Kidney (tissue), 13 donors: ENCODE measurements at regions not wholly inside any gene's neighbourhood (a gene's known extent, or its start where the extent isn't known, plus 50 kb on each side); places are given as distances from the start of the nearest gene placed in this dataset.
A peak's percentile ranks its signal among the peaks of the same experiment; 100 is the strongest.

Experiments used
- DNase-seq, 5 donors: peaks; one replicate each; pipeline ENCODE4 v3.0.0-alpha.2; 2013 to 2020
- FAIRE-seq: peaks from 2 replicates; lab custom pipeline; 2012; peaks lifted over from hg19 to GRCh38; lab: Jason Lieb, UNC
- H3K27ac ChIP-seq, 2 donors: one replicate each; pipeline ENCODE4 v1.7.0; 2013; ENCODE audit warnings: low read depth in 2 of 2, low read length in 2 of 2, inconsistent platforms in 1 of 2
- H3K27me3 ChIP-seq: one replicate; pipeline ENCODE4 v1.7.1; 2013; ENCODE audit warnings: low read length, inconsistent platforms; ENCODE audit not compliant: control insufficient read depth, insufficient read depth
- H3K36me3 ChIP-seq, 3 donors: one replicate each; pipeline versions ENCODE4 v1.7.0 to v1.7.1; 2013; ENCODE audit warnings: low read length in 3 of 3, control low read depth in 1 of 3, inconsistent platforms in 1 of 3; ENCODE audit not compliant: insufficient read depth in 3 of 3, control insufficient read depth in 2 of 3
- H3K4me1 ChIP-seq, 3 donors: one replicate each; pipeline versions ENCODE4 v1.7.0 to v1.7.1; 2013; ENCODE audit warnings: low read length in 3 of 3, inconsistent platforms in 1 of 3, low read depth in 1 of 3; ENCODE audit not compliant: control insufficient read depth in 2 of 3, insufficient read depth in 2 of 3
- H3K4me3 ChIP-seq, 3 donors: one replicate each; pipeline versions ENCODE4 v1.7.0 to v1.8.1; 2013; ENCODE audit warnings: low read length in 3 of 3, control low read depth in 1 of 3, inconsistent platforms in 1 of 3
- H3K9ac ChIP-seq, 3 donors: one replicate each; pipeline versions ENCODE4 v1.7.0 to v1.7.1; 2013; ENCODE audit warnings: low read length in 3 of 3, control low read depth in 1 of 3, inconsistent platforms in 1 of 3
- H3K9me3 ChIP-seq, 3 donors: one replicate each; pipeline versions ENCODE4 v1.7.0 to v1.7.1; 2013; ENCODE audit warnings: low read length in 3 of 3, control low read depth in 1 of 3, inconsistent platforms in 1 of 3; ENCODE audit not compliant: control insufficient read depth in 2 of 3, insufficient read depth in 1 of 3
- CTCF ChIP-seq: IDR thresholded peaks from 3 replicates; pipeline ENCODE4 v1.5.1; 2012; ENCODE audit warnings: mild to moderate bottlenecking, moderate library complexity, borderline replicate concordance; ENCODE audit not compliant: insufficient read depth; ENCODE audit errors: extremely low read depth
- intact Hi-C: fragments of 100-400 bp; cut with DNase I; formaldehyde crosslinking; loops from one replicate; pipeline ENCODE4 v1.11.1; 2022
- donor health status: control.
- donor health status: control.
- donor health status: control.
- donor health status: control.
- donor health status: control.
- donor health status: DM: yes; HTN: yes; CAD: no.
- donor health status: Normal renal cell carcinoma (clear cell type).

GRCh38 chr12:19844224-19844623 is 404.9 kb downstream of the AEBP2 start:
- FAIRE-seq (no peak), DNase-seq (no peak)
- H3K27me3 ChIP-seq: no peaks in the 10 kb centered on the region
- H3K9me3 ChIP-seq: peaks cover 0 to 3% (median 0%) of the 10 kb centered on the region in 3 donors
- peaks cover 0 to 7% (median 0%) of the 10 kb centered on the region in 3 donors for H3K4me1 ChIP-seq
- no peak overlapping the region for H3K4me3 ChIP-seq
- H3K36me3 ChIP-seq: no peaks in the 10 kb centered on the region
- TF ChIP-seq CTCF: no peak
- no peak overlapping the region for H3K27ac ChIP-seq
- no peak overlapping the region for H3K9ac ChIP-seq
- intact Hi-C loops: no loop called here

DNA sequence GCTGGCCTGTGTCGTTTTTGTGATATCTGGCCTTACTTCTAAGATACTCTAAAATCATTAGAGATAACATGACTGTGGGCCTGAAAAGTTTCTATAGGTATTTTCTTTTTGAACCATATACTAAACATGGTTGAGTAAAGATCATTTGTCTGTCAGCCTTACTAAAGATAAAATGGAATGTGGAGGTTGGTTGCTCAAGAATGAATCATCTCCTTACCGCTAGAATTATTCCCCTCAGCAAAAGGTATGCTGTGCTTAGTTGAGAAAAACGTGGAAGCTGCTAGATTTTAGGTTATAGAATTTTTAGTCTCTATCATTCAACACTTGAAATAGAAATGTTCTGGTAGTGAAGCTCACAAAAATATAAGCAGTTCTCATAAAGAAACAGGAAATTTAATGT is 407.3 kb downstream of the AEBP2 start:
- Histone ChIP-seq H3K9ac (no peak overlapping the region), H3K4me1 (peaks cover 0 to 7% (median 0%) of the 10 kb centered on the region in 3 donors), H3K4me3 (no peak overlapping the region), H3K36me3 (no peaks in the 10 kb centered on the region), H3K9me3 (peaks cover 0 to 7% (median 4%) of the 10 kb centered on the region in 3 donors), H3K27ac (peak overlapping the region in 1 of 2 donors; percentile 32), H3K27me3 (no peaks in the 10 kb centered on the region)
- DNase-seq: no peak
- no peak for TF ChIP-seq CTCF
- intact Hi-C loops: no loop called here
- FAIRE-seq: no peak

DNA sequence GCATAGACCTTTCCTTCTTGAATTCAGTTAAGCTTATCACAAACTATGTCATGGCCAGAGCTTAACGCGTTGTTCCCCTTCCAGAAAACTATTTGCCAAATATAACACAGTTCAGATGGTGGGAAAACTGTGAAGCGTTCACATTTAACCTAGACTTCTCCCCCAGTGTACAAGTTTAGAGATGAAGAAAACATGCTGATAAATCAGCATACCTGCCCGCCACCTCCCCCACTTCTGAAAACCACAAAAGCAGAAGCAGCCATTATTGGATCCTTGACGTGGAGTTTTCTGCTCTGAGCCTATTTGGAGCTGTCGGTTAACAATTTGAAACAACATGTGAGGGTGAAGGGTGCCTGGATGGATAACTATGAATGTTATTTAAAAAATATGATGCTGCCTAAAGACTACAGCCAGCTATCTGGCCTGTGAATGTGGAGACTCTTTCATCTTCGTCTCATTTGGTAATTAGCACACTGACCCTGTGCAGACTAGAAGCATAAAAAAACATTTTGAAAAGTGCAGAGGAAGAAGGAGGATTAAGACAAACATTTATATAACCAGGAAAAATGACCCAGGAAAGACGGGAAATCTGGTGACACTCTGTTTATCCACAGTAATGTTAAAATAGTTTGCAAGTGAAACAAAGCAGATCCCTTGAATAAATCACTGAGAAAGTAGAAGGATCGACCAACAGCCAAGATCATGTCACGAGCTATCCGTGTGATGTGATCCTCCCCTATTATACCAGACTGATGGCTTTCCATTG is 408.2 kb downstream of the AEBP2 start:
- H3K27me3 ChIP-seq: no peaks in the 10 kb centered on the region
- FAIRE-seq: peak; percentile 8
- no peak overlapping the region for H3K9ac ChIP-seq
- peak in 4 of 5 donors; percentile 52 to 89 (median 74) for DNase-seq
- H3K27ac ChIP-seq: peak overlapping the region; percentile 25 to 66
- intact Hi-C loops: no loop called here
- peak overlapping the region in 1 of 3 donors; percentile 17 for H3K4me3 ChIP-seq
- H3K36me3 ChIP-seq: no peaks in the 10 kb centered on the region
- peaks cover 0 to 7% (median under 1%) of the 10 kb centered on the region in 3 donors for H3K4me1 ChIP-seq
- no peak for TF ChIP-seq CTCF
- peaks cover 0 to 7% (median 4%) of the 10 kb centered on the region in 3 donors for H3K9me3 ChIP-seq
